AML-193 (cell line): ENCODE measurements at regions not wholly inside any gene's neighbourhood (a gene's known extent, or its start where the extent isn't known, plus 50 kb on each side); places are given as distances from the start of the nearest gene placed in this dataset.

Experiments used
- DNase-seq, 2 experiments: peaks; one replicate each; lab custom pipeline; 2025; lab: John Stamatoyannopoulos, UW

DNA sequence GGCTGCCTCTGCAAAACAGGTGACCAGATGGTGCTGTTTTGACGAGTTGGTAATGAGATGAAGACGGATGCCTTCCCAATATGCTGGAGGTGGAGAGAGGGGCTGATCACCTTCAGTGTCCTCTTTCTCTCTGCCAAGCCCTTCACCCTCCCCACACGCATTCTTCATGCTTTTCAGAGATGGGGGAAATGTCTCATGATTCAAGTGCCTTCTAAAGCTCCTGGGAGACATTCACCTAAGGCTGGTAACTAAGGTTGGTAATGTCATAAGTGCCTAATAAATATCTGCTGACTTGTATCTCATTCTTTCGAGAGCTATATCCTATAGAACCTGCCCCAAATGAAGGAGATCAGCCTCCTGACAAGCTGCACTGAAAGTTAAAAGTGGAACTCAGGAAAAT is 86.2 kb upstream of the MBNL2 start:
- no peak for DNase-seq

GRCh38 chr13:97136418-97136817 is 85.7 kb upstream of the MBNL2 start:
- DNase-seq, result no peak

DNA sequence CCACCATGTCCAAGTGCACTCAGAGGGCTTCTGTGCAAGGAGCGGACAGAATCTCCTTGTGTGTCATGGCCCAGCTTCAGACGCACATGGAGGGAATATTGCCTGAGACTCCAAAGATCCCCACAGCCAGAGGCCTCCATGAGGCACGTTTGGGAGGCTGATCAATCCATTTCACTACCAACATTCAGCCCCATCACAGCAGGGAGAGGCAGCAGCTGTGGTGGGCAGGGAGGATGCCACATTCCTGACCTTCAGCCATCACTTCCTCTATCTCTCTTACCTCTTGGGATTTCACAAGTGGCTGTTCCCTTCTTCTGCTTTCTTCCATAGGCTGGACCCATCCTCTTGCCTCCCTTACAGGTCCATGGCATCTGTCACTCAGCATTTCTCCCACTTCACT is 82.4 kb upstream of the MBNL2 start:
- no peak for DNase-seq

DNA sequence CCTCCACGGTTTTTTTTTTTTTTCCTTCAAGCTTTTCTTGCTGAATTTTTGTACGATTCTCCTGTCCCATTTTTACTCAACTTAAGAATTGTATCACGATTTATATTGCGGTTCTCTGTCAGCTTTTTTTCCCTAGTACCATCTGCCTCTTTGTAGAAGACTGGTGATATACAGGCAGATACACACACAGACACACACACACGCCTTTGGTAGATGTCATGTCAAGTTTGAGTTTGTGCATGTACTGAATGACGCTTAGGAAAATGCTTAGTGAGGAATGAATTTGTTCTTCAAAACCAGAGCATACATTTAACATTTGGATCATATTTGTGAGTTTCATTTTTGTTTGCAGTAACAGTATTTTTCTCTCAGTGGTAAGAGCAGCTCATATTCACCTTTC is 82.0 kb upstream of the MBNL2 start:
- DNase-seq, result no peak

- DNase-seq, result no peak
These were observed 81.5 kb upstream of the MBNL2 start for GRCh38 chr13:97140611-97141010.

- no peak for DNase-seq
These were observed 81.0 kb upstream of the MBNL2 start for GRCh38 chr13:97141097-97141496.

- no peak for DNase-seq
These were observed 80.5 kb upstream of the MBNL2 start for GRCh38 chr13:97141564-97142005.

GRCh38 chr13:97142452-97142851 is 79.7 kb upstream of the MBNL2 start:
- DNase-seq, result no peak

DNA sequence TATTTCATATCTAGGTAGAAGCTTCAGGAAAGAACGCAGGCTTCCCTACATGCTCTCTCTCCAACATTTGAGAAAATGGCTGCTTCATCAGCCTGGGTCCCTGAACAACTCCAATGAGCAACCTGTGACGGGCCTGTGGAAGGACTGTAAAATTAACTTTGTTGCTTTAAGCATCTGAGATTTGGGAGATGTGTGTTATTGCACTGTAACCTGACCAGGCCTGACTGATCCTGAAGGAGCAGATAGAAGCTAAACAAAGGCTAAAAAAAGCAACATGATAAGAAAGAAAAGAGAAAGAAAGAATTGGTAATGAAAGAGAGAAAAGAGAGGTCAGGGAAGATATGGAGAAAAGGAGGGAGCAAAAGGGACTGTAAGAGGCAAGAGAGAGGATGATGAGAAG is 77.1 kb upstream of the MBNL2 start:
- no peak for DNase-seq

GRCh38 chr13:97148894-97149293 is 73.2 kb upstream of the MBNL2 start:
- no peak for DNase-seq

DNA sequence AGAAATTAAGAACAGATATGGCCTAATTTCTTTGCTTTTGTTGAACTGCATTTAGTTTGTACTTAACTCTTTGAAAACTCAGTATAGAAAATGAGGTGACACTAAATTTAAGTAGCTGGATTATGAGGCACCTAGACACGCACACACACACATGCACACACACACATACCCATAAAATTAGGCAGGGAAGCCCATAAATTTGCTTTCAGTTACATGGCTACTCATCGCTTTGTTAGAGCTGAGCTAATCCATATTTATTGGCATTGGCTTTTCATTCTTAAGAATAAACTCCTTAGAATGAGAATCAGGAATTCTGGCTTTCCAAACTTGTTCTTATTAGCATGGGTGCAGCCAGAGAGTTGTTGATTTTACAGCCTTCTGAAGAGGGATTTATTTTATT is 61.7 kb upstream of the MBNL2 start:
- no peak for DNase-seq

GRCh38 chr13:97161582-97162231 is 60.4 kb upstream of the MBNL2 start:
- no peak for DNase-seq

DNA sequence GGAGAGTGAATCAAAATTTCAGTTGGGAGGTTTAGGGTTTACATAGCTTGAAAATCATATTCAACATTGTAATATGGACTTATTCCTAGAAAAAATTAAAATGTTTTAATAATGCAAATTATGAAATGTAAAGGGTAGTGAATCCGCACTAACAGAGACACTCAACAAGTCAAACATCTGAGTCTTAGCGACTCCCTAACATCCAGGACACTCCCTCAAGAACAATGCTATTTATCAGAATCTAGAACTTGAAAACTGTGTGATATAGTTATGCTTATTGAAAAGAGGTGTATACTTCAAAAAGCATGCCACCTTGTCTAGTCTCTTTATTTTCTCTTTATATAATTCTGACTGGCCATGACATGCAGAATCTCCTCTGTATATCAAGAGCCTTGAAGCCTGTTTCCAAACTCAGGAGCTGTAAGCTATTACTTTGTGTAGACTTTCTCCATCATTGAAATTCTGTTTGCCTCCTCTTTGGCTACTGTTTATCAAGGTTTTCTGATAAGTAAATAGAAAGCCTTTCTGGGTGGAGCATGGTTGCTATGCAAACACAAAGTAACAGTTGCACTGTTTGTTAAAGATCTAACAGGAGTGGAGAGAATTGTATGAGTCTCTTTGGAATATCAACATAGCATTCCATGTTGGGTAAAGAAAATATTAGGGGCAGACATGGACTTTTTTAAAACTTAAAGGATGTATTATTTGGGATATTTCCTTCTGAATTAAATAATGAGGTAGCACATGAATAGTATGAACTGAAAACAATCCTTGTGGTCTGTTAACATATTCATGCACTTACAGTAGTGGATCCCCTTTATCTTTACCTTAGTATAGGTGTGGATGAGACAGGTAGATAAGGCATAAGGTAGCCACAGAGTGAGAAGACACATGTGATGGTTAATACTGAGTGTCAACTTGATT is 56.4 kb upstream of the MBNL2 start:
- no peak for DNase-seq

- no peak for DNase-seq
These were observed 51.0 kb upstream of the MBNL2 start for GRCh38 chr13:97171136-97171535.
